Left lung (tissue), 4 donors: ENCODE measurements at regions not wholly inside any gene's neighbourhood (a gene's known extent, or its start where the extent isn't known, plus 50 kb on each side); places are given as distances from the start of the nearest gene placed in this dataset.

Experiments
- ATAC-seq: fragments of 200-7000 bp; cut with Tn5 transposase; one replicate; pipeline ENCODE4 v1.9.1; 2020; ENCODE audit warnings: moderate library complexity
- DNase-seq, 4 donors: peaks; one replicate each; pipeline ENCODE4 v3.0.0-alpha.2; 2013 to 2020
- H3K27ac ChIP-seq, 2 donors: fragments of 200-600 bp; sonication (generic) in 1 of 2; one replicate each; pipeline versions ENCODE4 v1.5.0 to v1.8.0; 2020 to 2021
- H3K27me3 ChIP-seq, 2 donors: fragments of 200-600 bp; sonication (generic) in 1 of 2; one replicate each; pipeline versions ENCODE4 v1.5.0 to v1.8.0; 2020 to 2021
- H3K36me3 ChIP-seq, 2 donors: fragments of 200-600 bp; sonication (generic) in 1 of 2; one replicate each; pipeline versions ENCODE4 v1.5.0 to v1.8.0; 2020 to 2021
- H3K4me1 ChIP-seq, 2 donors: fragments of 200-600 bp; one replicate each; pipeline ENCODE4 v1.8.0; 2021
- H3K4me3 ChIP-seq, 2 donors: fragments of 200-600 bp; sonication (generic) in 1 of 2; one replicate each; pipeline versions ENCODE4 v1.5.0 to v1.8.0; 2020 to 2021; ENCODE audit warnings: mild to moderate bottlenecking in 1 of 2
- H3K9me3 ChIP-seq, 2 donors: fragments of 200-600 bp; sonication (generic) in 1 of 2; one replicate each; pipeline versions ENCODE4 v1.5.0 to v1.8.0; 2020 to 2021
- intact Hi-C, 2 donors: fragments of 100-400 bp; cut with DNase I; formaldehyde crosslinking; loops; one replicate each; pipeline versions ENCODE4 v1.11.2 to v1.14.2; 2022
- TF ChIP-seq, protein P1 (sequence below), 2 donors: fragments of 200-600 bp; sonication (generic) in 1 of 2; IDR thresholded peaks; one replicate each; pipeline versions ENCODE4 v1.5.0 to v1.8.0; 2021; ENCODE audit warnings: antibody characterized with exemption in 2 of 2
- donor health status: DM: no; HTN: yes; CAD: no.
- donor health status: DM: no; HTN: no; CAD: no.

- Histone ChIP-seq H3K4me3 (no peak overlapping the region), H3K27ac (no peak overlapping the region), H3K4me1 (no peaks in the 10 kb centered on the region), H3K9me3 (no peaks in the 10 kb centered on the region), H3K27me3 (peaks cover 0 to 78% of the 10 kb centered on the region in 2 donors), H3K36me3 (no peaks in the 10 kb centered on the region)
- TF ChIP-seq, protein P1, sequence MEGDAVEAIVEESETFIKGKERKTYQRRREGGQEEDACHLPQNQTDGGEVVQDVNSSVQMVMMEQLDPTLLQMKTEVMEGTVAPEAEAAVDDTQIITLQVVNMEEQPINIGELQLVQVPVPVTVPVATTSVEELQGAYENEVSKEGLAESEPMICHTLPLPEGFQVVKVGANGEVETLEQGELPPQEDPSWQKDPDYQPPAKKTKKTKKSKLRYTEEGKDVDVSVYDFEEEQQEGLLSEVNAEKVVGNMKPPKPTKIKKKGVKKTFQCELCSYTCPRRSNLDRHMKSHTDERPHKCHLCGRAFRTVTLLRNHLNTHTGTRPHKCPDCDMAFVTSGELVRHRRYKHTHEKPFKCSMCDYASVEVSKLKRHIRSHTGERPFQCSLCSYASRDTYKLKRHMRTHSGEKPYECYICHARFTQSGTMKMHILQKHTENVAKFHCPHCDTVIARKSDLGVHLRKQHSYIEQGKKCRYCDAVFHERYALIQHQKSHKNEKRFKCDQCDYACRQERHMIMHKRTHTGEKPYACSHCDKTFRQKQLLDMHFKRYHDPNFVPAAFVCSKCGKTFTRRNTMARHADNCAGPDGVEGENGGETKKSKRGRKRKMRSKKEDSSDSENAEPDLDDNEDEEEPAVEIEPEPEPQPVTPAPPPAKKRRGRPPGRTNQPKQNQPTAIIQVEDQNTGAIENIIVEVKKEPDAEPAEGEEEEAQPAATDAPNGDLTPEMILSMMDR (IDR thresholded peaks at IDR 0.05), result no peak
- intact Hi-C loops, result no loop called here
- no peak for ATAC-seq
- DNase-seq, result peak in 1 of 4 donors; percentile 17
Measured at GRCh38 chr20:63121246-63121645, 94.7 kb downstream of the YTHDF1 start.

DNA sequence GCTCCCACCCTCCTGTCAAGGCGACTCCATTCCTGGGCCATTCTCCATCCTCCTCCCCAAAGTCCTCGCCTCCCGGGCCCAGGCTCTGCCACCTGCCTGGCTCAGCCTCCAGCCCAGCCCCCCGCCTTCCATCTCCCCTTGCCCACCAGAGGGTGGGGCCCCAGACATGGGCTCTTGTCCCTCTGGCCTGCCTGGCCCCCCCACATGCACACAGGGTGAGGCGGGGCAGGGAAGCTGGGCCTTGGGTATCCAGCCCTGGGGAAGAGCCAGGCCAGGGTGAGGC, 95.2 kb downstream of the YTHDF1 start:
- H3K4me1 ChIP-seq, result no peaks in the 10 kb centered on the region
- no peak overlapping the region for H3K27ac ChIP-seq
- H3K9me3 ChIP-seq, result no peaks in the 10 kb centered on the region
- no peak overlapping the region for H3K4me3 ChIP-seq
- peaks cover 0 to 78% of the 10 kb centered on the region in 2 donors for H3K27me3 ChIP-seq
- intact Hi-C loops, result no loop called here
- ATAC-seq (no peak), DNase-seq (peak in 1 of 4 donors; percentile 70)
- no peaks in the 10 kb centered on the region for H3K36me3 ChIP-seq
- TF ChIP-seq, protein P1 (IDR thresholded peaks at IDR 0.05), result no peak

DNA sequence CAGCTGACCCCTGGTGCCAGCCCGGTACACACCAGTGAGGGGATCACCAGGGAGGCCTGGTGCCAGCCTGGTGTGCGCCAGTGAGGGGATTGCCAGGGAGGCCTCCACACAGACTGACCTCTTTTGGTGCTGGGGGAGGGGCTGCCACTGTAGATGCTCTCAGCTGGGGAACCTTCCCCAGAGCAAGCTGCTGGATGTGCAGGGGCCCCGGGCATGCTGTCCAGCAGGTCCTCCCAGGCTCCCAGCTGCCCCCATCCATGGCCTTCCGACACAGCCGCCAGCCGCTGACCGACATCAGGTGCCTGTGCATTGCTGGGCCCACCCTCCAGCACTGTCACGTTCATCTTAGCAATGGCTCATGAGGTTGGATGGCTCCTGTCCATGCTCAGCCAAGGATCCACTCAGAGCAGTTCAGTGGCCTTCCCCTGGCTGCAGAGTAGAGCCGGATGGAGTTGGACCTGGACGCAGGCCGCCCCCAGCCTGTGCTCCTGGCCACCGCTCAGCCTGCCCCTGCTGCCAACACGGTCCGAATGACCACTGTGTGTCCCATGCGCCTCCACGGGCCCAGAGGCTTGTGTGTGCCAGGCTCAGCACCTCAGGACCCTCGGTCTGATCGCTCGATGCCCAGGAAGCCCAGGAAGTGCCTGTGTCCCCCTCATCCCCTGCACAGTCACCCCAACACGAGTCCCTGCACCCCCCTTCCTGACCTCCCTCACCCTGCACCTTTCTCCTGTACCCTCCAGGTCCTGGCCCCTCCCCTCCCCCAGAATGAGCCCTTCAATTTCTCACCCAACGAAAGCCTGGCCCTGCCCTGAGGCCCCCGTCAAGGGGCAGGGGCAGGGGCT, 95.7 kb downstream of the YTHDF1 start:
- intact Hi-C loops, result loop anchor here in 1 of 2 donors (10.0 kb wide), 1 partner anchor 65 kb away; no protein-coding TSS in a partner anchor
- TF ChIP-seq, protein P1 (IDR thresholded peaks at IDR 0.05), result no peak
- peak in 1 of 4 donors; percentile 59 for DNase-seq
- no peak for ATAC-seq
- no peak overlapping the region for H3K27ac ChIP-seq
- no peaks in the 10 kb centered on the region for H3K36me3 ChIP-seq
- H3K4me3 ChIP-seq, result no peak overlapping the region
- no peaks in the 10 kb centered on the region for H3K4me1 ChIP-seq
- H3K9me3 ChIP-seq, result no peaks in the 10 kb centered on the region
- peaks cover 0 to 80% of the 10 kb centered on the region in 2 donors for H3K27me3 ChIP-seq

DNA sequence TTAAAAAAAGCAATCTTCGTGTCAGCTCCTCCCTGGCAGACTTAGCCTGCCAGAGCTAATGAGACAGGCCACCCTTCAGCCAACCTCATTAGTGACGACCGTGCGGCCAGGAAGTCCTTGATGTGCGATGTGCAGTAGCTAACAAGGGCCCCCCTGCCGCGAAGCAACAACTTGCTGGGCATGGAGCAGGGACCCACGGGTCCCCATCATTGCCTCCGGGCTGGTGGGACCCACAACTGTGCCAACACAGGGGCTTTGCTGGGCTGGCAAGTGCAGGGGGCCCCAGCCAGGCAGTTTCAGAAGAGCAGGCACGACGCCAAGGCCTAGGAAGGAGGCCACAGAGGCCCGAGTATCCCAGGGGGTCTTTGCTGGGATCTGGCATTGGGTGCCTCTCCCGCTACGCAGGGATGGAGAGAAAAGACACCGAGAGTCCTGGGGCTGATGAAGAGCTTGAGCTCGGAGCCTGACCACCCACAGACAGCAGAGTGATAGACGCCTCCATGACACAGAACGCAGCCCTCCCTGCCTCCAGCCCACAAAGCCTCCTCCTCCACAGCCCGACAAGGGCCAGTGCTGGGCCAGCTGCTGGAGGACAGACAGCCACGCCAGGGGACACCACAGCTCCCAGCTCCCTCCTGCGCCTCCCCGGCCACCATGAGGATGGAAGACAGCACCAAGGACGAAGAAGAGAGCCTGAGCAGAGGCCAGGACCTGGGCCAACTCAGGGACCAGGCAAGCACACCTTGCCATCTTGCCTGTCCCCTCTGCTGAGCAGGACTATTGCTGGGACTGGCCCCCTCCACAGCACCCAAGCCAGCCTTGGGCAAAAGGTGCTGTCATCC, 96.6 kb downstream of the YTHDF1 start:
- Histone ChIP-seq H3K27me3 (peaks cover 0 to 78% of the 10 kb centered on the region in 2 donors), H3K36me3 (no peaks in the 10 kb centered on the region), H3K4me1 (no peaks in the 10 kb centered on the region), H3K9me3 (no peaks in the 10 kb centered on the region), H3K27ac (no peak overlapping the region), H3K4me3 (no peak overlapping the region)
- TF ChIP-seq, protein P1 (IDR thresholded peaks at IDR 0.05), result no peak
- intact Hi-C loops, result loop anchor here in 1 of 2 donors (10.0 kb wide), 1 partner anchor 65 kb away; no protein-coding TSS in a partner anchor
- peak in 1 of 4 donors; percentile 53 for DNase-seq
- ATAC-seq, result no peak
